NCI-H446 treated with DMSO at 0.1 percent for 48 hours (cell line): ENCODE measurements at regions not wholly inside any gene's neighbourhood (a gene's known extent, or its start where the extent isn't known, plus 50 kb on each side); places are given as distances from the start of the nearest gene placed in this dataset.
"Not testable (repeated sequence)": the region's sequence is repeated elsewhere in the genome, so short reads cannot be mapped to it uniquely, and the experiment has no call there.

Experiments used
- DNase-seq: peaks from one replicate; lab custom pipeline; 2025; lab: John Stamatoyannopoulos, UW

GRCh38 chr2:45114221-45114955 is 105.1 kb upstream of the SIX2 start:
- DNase-seq, result no peak

GRCh38 chr2:45112750-45113149 is 103.5 kb upstream of the SIX2 start:
- no peak for DNase-seq

- no peak for DNase-seq
Measured at GRCh38 chr2:45105050-45105582, 95.9 kb upstream of the SIX2 start.

DNA sequence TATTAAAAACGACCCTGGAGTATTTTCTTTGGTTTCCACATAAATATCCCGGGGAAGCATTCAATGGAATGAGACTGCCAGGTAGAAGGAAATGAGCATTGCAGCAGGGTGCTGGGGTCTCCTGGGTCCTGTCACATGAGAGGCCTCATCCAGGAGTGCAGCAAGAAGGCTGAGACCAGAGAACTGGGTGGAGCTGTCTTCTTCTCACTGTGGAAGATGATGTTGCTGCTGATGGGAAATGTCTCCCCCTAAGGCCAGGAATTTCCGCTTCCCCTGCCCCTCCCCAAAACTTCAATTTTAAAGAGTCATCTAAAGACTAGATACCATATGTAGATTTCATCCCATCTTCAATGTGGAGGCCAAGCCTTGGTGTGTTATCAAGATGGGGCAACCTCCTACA is 95.2 kb upstream of the SIX2 start:
- no peak for DNase-seq

DNA sequence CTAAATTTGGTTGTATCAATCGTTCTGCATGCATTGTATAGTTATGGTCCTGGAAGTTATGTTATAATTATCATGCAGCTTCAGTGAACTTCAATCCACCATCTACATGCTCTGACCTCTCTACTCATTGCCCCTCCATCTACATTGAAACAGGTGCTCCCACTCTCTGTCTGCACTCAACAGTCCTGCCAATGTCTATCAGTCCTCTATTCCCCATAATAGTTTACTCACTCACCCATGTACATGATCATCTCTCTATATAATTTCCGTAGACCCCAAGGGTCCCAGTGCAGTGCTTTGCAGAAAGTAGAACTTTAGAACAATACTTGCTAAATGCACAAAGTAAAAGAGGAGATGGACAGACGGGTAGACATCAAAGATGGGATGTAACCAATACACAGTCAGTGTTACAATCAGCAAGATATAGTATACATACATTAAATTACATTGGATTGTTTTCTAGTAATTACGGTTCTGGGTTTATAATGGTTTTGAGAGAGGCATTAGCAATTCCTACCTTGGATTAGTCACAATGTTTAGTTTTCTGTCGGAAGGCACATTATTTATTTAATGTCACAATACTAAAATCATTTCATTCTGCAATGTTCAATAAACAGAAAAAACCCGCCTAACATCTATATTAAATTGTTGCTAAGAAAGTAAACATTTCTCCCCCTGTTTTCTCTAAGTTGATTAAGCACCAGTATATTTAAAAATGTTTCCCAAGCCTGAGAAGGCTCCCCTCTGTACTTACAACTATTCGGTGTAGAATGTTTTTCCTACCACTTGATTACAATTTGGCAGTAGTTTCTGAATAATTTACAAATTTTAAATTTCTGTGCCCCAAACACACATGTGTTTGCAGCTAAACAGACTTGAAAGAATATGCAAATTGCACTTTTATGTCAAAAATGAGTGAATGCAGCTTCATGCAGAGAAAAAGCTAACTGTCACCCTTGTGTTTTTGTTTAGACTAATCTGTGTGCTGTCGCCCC is 94.4 kb upstream of the SIX2 start:
- DNase-seq, result no peak

DNA sequence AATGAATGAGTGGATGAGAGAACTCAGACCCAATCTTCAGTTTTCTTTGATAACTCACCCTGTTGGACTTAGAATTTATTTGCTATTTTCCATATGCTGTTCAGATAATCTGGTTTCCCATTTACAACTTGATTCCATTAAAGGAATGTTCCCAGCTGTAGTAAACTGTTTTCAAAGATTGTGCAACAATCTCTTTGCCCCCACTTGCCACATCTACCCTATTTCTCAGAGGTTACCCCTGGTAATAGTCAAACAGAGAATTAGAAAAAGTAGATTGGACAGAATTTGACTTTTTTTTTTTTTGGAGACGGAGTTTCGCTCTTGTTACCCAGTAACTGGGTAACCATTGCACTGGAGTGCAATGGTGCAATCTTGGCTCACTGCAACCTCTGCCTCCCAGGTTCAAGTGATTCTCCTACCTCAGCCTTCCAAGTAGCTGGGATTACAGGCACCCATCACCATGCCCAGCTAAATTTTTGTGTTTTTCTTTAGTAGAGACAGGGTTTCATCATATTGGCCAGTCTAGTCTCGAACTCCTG is 93.4 kb upstream of the SIX2 start:
- DNase-seq, result no peak

- no peak for DNase-seq
Measured at GRCh38 chr2:45102141-45102540, 92.9 kb upstream of the SIX2 start.

DNA sequence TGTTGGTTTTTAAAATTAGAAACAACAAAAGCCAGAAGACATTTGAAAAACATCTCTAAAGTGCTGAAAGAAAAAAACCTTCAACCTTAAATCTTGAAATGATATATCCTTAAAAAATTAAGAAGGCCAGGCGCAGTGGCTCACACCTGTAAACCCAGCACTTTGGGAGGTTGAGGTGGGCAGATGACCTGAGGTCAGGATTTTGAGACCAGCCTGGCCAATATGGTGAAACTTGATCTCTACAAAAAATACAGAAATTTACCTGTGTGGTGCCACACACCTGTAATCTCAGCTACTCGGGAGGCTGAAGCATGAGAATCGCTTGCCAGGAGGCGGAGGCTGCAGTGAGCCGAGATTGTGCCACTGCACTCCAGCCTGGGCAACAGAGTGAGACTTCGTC is 87.7 kb upstream of the SIX2 start:
- no peak for DNase-seq

DNA sequence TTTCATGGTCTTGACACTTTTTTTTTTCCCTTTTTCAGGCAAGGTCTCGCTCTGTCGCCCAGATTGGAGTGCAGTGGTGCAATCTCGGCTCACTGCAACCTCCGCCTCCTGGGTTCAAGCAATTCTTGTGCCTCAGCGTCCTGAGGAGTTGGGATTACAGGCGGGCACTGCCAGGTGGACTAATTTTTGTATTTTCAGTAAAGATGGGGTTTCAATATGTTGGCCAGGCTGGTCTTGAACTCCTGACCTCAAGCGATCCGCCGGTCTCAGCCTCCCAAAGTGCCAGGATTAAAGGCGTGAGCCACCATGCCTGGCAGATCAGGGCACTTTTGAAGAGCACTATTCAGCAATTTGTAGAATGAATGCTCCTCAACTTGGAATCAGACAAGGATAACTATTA is 86.8 kb upstream of the SIX2 start:
- not testable (repeated sequence) for DNase-seq

DNA sequence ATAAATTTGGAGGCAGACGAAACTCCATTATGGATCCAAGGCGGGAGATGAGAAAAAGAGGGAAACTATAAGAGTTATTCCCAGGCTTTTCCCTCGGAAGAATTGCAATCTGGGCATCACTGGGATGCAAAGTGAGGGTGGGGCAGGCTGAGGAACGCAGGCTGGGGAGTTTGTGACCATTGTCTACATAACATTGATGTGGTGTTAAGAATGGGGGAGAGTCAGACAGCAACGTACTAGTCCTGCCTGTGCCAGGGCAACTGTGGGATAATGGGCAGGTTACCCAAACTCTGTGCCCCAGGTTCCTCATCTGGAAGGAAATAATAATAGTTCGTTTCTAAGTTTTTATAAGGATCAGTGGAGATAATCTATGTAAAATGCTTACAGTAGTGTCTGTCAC is 84.4 kb upstream of the SIX2 start:
- DNase-seq, result no peak

DNA sequence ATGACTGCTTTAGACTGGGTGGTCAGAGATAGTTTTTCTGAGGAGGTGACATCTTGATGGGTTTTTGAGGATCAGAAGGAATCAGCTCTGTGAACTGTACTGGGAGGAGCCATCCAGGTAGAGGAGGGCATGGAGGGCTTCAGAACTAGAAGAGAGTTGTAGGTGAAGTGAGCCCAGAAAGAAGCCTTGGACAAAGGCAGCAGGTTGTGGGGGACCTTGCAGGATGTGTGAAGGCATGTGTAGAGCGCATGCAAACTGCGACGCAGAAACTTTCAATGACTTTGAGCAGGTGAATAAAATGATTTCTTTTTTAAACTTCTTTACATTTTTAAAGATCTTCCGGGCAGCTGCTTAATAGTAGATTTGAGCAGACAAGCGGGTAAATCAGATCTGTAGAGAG is 83.9 kb upstream of the SIX2 start:
- DNase-seq, result no peak

DNA sequence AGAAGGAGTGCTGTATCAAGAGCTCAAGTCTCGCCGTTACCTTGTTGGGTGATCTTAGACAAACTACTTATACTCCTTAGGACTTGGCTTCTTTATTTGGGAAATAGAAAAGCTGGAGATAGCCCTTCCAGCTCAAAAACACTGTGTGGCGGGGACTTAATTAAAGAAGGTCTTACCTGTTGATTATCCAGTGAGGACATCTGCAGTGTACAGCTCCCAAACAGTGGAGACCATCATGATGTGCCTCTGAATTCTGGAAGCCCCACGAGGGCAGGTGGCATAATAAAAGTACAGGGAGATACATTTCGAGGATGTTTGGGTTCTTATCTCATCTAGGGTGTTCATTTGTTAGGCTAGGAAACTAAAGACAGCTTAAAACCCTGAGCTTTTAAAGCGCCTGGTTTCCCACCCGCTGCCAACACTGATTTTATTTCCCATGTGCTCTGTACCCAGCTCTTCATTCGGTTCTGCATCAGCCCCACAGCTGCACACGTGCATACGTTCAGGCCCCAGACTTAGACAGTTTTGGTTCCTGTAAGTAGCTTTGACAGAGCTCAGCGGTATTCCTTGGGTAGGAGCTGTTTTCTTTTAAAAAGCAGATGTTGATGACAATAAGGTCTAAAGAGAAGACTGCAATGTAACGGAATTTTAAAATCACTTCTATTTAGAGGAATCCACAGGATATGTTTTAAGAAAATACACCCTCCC is 80.5 kb upstream of the SIX2 start:
- no peak for DNase-seq

- no peak for DNase-seq
Measured at GRCh38 chr2:45085487-45085886, 76.2 kb upstream of the SIX2 start.

DNA sequence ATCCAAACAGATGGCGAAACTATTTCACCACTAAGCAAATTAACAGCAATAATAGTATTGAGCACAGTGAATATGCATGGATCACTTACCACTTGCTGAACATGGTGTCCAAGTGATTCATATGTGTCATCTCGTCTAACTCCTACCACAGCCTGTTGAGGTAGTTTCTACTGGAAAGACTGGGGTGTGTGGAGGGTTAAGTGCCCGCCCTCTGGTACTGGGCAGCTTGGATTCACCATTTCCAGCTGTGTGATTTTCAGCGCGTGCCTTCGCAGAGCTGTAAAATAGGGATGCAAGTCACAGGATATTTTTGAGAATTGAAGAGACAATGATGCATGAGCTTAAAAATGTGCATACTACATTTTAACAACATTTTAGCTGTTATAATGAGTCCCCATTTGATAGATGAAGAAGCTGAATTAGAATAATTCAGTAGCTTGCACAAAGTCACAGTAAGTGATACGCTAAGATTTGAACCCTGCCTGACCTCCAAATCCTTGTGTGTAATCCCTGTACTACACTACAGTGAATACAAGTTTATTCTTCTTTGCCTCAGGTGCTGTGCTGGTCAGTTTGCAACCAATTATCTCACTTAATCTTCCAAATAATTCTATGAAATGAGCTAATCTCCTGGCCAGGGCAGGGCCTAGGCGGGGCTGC is 75.2 kb upstream of the SIX2 start:
- DNase-seq, result no peak

GRCh38 chr2:45083175-45083574 is 73.9 kb upstream of the SIX2 start:
- DNase-seq, result no peak

GRCh38 chr2:45074713-45075112 is 65.5 kb upstream of the SIX2 start:
- no peak for DNase-seq

DNA sequence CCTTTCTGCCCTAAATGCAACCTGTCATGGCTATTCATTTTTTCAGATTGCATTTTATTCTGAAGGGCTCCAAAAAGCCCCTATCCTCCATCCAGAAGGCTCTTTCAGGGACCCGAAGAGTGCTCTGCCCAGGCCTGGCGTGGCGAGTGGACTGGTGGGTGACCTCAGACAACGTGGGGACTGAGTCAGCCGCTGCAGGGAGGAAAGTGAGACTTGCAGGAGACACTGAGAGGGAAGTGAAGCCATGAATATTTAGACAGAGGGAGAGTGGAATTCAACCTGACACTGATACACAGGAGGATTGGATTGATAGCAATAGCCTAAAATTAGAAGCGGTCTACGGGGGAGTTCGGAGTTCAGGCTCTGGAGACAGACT is 63.6 kb upstream of the SIX2 start:
- no peak for DNase-seq

DNA sequence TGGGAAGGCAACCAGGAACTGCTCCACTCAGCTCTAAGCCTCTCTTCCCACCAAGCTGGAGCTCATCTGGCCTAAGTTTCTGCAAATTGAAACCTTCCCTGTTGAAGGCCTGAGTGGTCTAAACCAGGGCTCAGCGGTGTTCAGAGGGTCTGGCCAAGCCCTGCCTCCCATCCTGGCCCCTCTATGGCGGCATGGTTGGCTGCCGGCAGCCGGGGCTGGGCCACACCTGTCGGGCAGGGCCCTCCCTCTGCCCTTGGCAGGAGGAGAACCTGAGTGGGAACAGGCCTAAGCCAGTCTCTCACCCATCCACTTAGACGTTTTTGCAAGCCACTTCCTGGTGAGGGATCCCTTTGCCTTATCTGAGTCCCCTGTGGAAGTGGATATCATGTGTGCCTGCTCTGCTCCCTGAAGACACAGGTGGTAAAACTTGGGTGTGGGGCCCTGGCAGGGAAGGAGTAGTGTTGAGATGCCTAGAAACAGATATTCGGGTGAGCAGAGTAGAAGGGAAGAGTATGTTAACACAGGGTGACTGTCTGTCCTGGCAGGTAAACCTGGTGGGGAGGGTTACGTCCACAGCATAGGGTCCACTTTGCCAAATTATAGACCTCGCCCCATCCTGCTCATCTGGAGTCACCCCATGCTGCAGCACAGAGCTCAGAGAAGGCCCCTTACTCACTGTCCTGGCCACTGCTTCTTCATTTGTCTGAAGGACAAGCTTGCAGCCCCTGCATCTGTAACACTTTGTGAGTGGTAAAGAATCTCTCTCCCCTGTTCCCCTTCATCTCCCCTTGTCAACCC is 63.0 kb upstream of the SIX2 start:
- DNase-seq, result no peak

- peak; percentile 3 for DNase-seq
Measured at GRCh38 chr2:45070113-45070652, 60.9 kb upstream of the SIX2 start.

DNA sequence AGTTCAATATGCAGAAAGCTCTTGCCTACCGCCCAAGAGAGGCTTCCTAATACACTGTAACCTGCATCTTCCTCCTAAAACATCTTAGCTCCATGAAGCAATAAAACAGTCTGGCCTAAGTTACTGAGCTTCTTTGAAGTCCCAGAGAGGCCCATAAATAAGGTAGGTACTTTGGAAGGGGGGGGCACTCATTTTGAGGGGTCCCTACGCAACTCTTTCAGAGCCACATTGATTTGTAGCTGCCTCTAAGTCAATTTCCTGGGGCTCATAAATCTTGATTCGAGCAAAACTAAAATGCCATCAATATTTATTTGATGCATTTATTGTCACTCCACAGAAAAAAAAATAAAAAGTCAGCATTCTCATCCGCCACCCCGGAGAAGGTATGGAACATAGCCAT is 60.4 kb upstream of the SIX2 start:
- no peak for DNase-seq
